Endothelial cell of umbilical vein (primary cell): ENCODE measurements at regions not wholly inside any gene's neighbourhood (a gene's known extent, or its start where the extent isn't known, plus 50 kb on each side); places are given as distances from the start of the nearest gene placed in this dataset.

Experiments
- BruUV-seq: library from RNA; stranded (reverse); fragments of 400-500 nt; replicated peaks from 2 replicates; lab custom pipeline; 2021; lab: Mats Ljungman, UMichigan
- CTCF ChIA-PET: fragments of 300-600, 350-600 bp; sonication (Branson Sonifier 250); formaldehyde crosslinking; loops from one replicate; lab custom pipeline; 2021; ENCODE audit warnings: antibody characterized with exemption, inconsistent platforms; lab: Charles Lee
- POLR2A ChIA-PET: fragments of 300-600, 350-600 bp; sonication (Branson Sonifier 250); formaldehyde crosslinking; loops from one replicate; lab custom pipeline; 2021; ENCODE audit warnings: antibody characterized with exemption, inconsistent platforms; lab: Charles Lee
- DNase-seq: peaks from one replicate; pipeline ENCODE4 v3.0.0-alpha.2; 2011; ENCODE audit warnings: low read depth, low spot score
- FAIRE-seq: peaks from 2 replicates; lab custom pipeline; 2011; peaks lifted over from hg19 to GRCh38; lab: Jason Lieb, UNC
- H2AFZ ChIP-seq: 2 replicates; pipeline ENCODE4 v1.6.0; 2012; ENCODE audit warnings: low read depth, low read length, control low read depth, inconsistent platforms
- H3K27ac ChIP-seq: 2 replicates; pipeline ENCODE4 v1.5.1; 2011; ENCODE audit warnings: low read depth, mild to moderate bottlenecking, control low read depth, low read length, moderate library complexity; ENCODE audit not compliant: insufficient read depth
- H3K27me3 ChIP-seq, 2 experiments: 2 replicates each; pipeline versions ENCODE4 v1.6.0 to v1.6.1; 2011; ENCODE audit warnings: low read length in 2 of 2, mixed read lengths in 1 of 2; ENCODE audit not compliant: control insufficient read depth in 2 of 2, insufficient read depth in 2 of 2
- H3K36me3 ChIP-seq, 2 experiments: 2 replicates in 1 of 2; 3 replicates in 1 of 2; pipeline ENCODE4 v1.5.1; 2011; ENCODE audit warnings: low read length in 2 of 2, mild to moderate bottlenecking in 1 of 2, moderate library complexity in 1 of 2; ENCODE audit not compliant: control insufficient read depth in 2 of 2, insufficient read depth in 2 of 2; ENCODE audit errors: extremely low read depth in 1 of 2
- H3K4me1 ChIP-seq: 3 replicates; pipeline ENCODE4 v1.5.1; 2011; ENCODE audit warnings: mild to moderate bottlenecking, low read length; ENCODE audit not compliant: control insufficient read depth, insufficient read depth; ENCODE audit errors: extremely low read depth
- H3K4me2 ChIP-seq: 2 replicates; pipeline ENCODE4 v1.6.1; 2011; ENCODE audit warnings: low read length, control low read depth, mixed read lengths; ENCODE audit not compliant: insufficient read depth
- H3K4me3 ChIP-seq, 3 experiments: fragments of 200-600 bp in 1 of 3; sonication (generic), shearing (Covaris generic) in 1 of 3; replicated peaks in 1 of 3; 2 replicates each; pipeline ENCODE4 v1.5.1; 2011 to 2016; ENCODE audit warnings: control low read depth in 3 of 3, low read length in 3 of 3, mild to moderate bottlenecking in 2 of 3, inconsistent platforms in 1 of 3, low read depth in 1 of 3, moderate library complexity in 1 of 3; ENCODE audit not compliant: insufficient read depth in 1 of 3
- H3K79me2 ChIP-seq: 2 replicates; pipeline ENCODE4 v1.6.0; 2012; ENCODE audit warnings: low read length, inconsistent platforms; ENCODE audit not compliant: control insufficient read depth, insufficient read depth
- H3K9ac ChIP-seq: replicated peaks from 2 replicates; pipeline ENCODE3; 2011; ENCODE audit warnings: low read length, control low read depth; ENCODE audit not compliant: insufficient read depth; ENCODE audit errors: extremely low read depth
- H3K9me1 ChIP-seq: replicated peaks from 3 replicates; pipeline ENCODE4 v1.6.0; 2011; ENCODE audit warnings: mild to moderate bottlenecking, low read length; ENCODE audit not compliant: control insufficient read depth, insufficient read depth; ENCODE audit errors: extremely low read depth
- H3K9me3 ChIP-seq: replicated peaks from 2 replicates; pipeline ENCODE4 v1.5.1; 2012; ENCODE audit warnings: low read length, inconsistent platforms; ENCODE audit not compliant: control insufficient read depth, insufficient read depth
- H4K20me1 ChIP-seq: replicated peaks from 2 replicates; pipeline ENCODE3; 2011; ENCODE audit warnings: mild to moderate bottlenecking, low read length; ENCODE audit not compliant: control insufficient read depth, insufficient read depth; ENCODE audit errors: extremely low read depth
- CTCF ChIP-seq, 2 donors: IDR thresholded peaks; 1 replicate in 1 of 2; 2 replicates in 1 of 2; pipeline ENCODE4 v1.5.1; 2011; ENCODE audit warnings: low read length in 2 of 2, mild to moderate bottlenecking in 2 of 2, moderate library complexity in 2 of 2, control low read depth in 1 of 2, inconsistent platforms in 1 of 2, low read depth in 1 of 2; ENCODE audit not compliant: insufficient read depth in 1 of 2; ENCODE audit errors: extremely low read depth in 1 of 2
- EZH2 ChIP-seq: IDR thresholded peaks from 2 replicates; pipeline ENCODE4 v1.6.1; 2012; ENCODE audit warnings: borderline replicate concordance, low read depth, mild to moderate bottlenecking, moderate library complexity, low read length, inconsistent platforms; ENCODE audit not compliant: severe bottlenecking
- FOS ChIP-seq: IDR thresholded peaks from 2 replicates; pipeline ENCODE4 v1.6.1; 2011; ENCODE audit warnings: mild to moderate bottlenecking, low read length, moderate library complexity, borderline replicate concordance; ENCODE audit not compliant: insufficient read depth
- GATA2 ChIP-seq: IDR thresholded peaks from 2 replicates; pipeline ENCODE4 v1.7.0; 2011; ENCODE audit warnings: low read depth, mild to moderate bottlenecking, moderate library complexity, mixed read lengths, low read length; ENCODE audit not compliant: insufficient read length, insufficient read depth
- JUN ChIP-seq: IDR thresholded peaks from 2 replicates; pipeline ENCODE4 v1.6.1; 2011; ENCODE audit warnings: borderline replicate concordance, low read depth; ENCODE audit not compliant: insufficient read length, insufficient read depth
- MAX ChIP-seq: IDR thresholded peaks from 2 replicates; pipeline ENCODE4 v1.6.1; 2011; ENCODE audit not compliant: insufficient read depth, insufficient read length
- MYC ChIP-seq: IDR thresholded peaks from one replicate; pipeline ENCODE4 v1.6.1; 2011; ENCODE audit warnings: mild to moderate bottlenecking, low read depth, low read length
- POLR2A ChIP-seq: IDR thresholded peaks from 2 replicates; pipeline ENCODE4 v1.6.1; 2012; ENCODE audit warnings: low read depth, mild to moderate bottlenecking, control low read depth, low read length
- POLR2AphosphoS5 ChIP-seq: IDR thresholded peaks from 2 replicates; pipeline ENCODE4 v1.6.1; 2012; ENCODE audit warnings: low read depth, mild to moderate bottlenecking, control low read depth, low read length, moderate library complexity; ENCODE audit not compliant: insufficient read depth
- dilution Hi-C: fragments of 300-500 bp; cut with MboI; formaldehyde crosslinking; loops from one replicate; pipeline ENCODE4 v1.15.0; 2019; ENCODE audit warnings: low sequenced_read_pairs; ENCODE audit not compliant: extremely low pct_ligation_motif_present
- intact Hi-C: fragments of 100-400 bp; cut with micrococcal nuclease; formaldehyde crosslinking; loops from one replicate; pipeline ENCODE4 v1.10.0; 2022

- Histone ChIP-seq H3K4me3 (no peak overlapping the region), H3K9me1 (no peaks in the 10 kb centered on the region), H3K27me3 (no peaks in the 10 kb centered on the region), H3K4me2 (no peak overlapping the region), H3K9ac (no peak overlapping the region), H4K20me1 (no peaks in the 10 kb centered on the region), H2AFZ (no peak overlapping the region), H3K79me2 (no peaks in the 10 kb centered on the region), H3K36me3 (no peaks in the 10 kb centered on the region), H3K27ac (no peak overlapping the region), H3K4me1 (no peaks in the 10 kb centered on the region), H3K9me3 (no peaks in the 10 kb centered on the region)
- intact Hi-C loops: no loop called here
- BruUV-seq: no TSS peak
- no peak for FAIRE-seq
- CTCF ChIA-PET: no interaction called here
- dilution Hi-C loops: no loop called here
- TF ChIP-seq CTCF (IDR thresholded peaks at IDR 0.05; ENCODE audit: extremely low read depth in 1 of 2, insufficient read depth in 1 of 2, low read depth in 1 of 2, low read length in 2 of 2): no peak
- TF ChIP-seq GATA2: no peak
- no peak for TF ChIP-seq MYC
- TF ChIP-seq POLR2AphosphoS5: no peak
- no peak for DNase-seq
- POLR2A ChIA-PET: no interaction called here
Measured at GRCh38 chr15:69609776-69610175, 157.2 kb downstream of the RPLP1 start.

- dilution Hi-C loops: no loop called here
- POLR2A ChIA-PET: no interaction called here
- CTCF ChIA-PET: no interaction called here
- no peak overlapping the region for H3K27ac ChIP-seq
- no peaks in the 10 kb centered on the region for H3K9me1 ChIP-seq
- H3K4me1 ChIP-seq: no peaks in the 10 kb centered on the region
- no TSS peak for BruUV-seq
- no peak for FAIRE-seq
- H3K4me2 ChIP-seq: no peak overlapping the region
- H3K9me3 ChIP-seq: no peaks in the 10 kb centered on the region
- no peak for DNase-seq
- H3K9ac ChIP-seq: no peak overlapping the region
- H4K20me1 ChIP-seq: no peaks in the 10 kb centered on the region
- H3K79me2 ChIP-seq: no peaks in the 10 kb centered on the region
- no peaks in the 10 kb centered on the region for H3K27me3 ChIP-seq
- TF ChIP-seq POLR2A (no peak), EZH2 (no peak), MYC (no peak), FOS (no peak), JUN (no peak), POLR2AphosphoS5 (no peak), CTCF (IDR thresholded peaks at IDR 0.05; ENCODE audit: extremely low read depth in 1 of 2, insufficient read depth in 1 of 2, low read depth in 1 of 2, low read length in 2 of 2) (no peak), MAX (no peak)
- H2AFZ ChIP-seq: no peak overlapping the region
- no peaks in the 10 kb centered on the region for H3K36me3 ChIP-seq
- no peak overlapping the region for H3K4me3 ChIP-seq
- intact Hi-C loops: no loop called here
Measured at GRCh38 chr15:69610277-69610676, 157.7 kb downstream of the RPLP1 start.
